Chondrocyte (in vitro differentiated cells): ENCODE measurements at regions not wholly inside any gene's neighbourhood (a gene's known extent, or its start where the extent isn't known, plus 50 kb on each side); places are given as distances from the start of the nearest gene placed in this dataset.

Source experiments
- DNase-seq: peaks from one replicate; pipeline ENCODE4 v3.0.0; 2021; ENCODE audit warnings: mixed read lengths, low spot score
- H3K27ac Mint-ChIP-seq: one replicate; pipeline ENCODE4 v1.8.0; 2021; ENCODE audit warnings: mild to moderate bottlenecking, moderate library complexity, mixed read lengths; ENCODE audit not compliant: unreplicated experiment
- H3K27me3 Mint-ChIP-seq: 2 replicates; pipeline ENCODE4 v1.8.0; 2021; ENCODE audit warnings: low read depth, mixed read lengths
- H3K36me3 Mint-ChIP-seq: 2 replicates; pipeline ENCODE4 v1.8.0; 2021; ENCODE audit warnings: low read depth, mixed read lengths
- H3K4me1 Mint-ChIP-seq: 2 replicates; pipeline ENCODE4 v1.8.0; 2021; ENCODE audit warnings: low read depth, mild to moderate bottlenecking, mixed read lengths
- H3K4me3 Mint-ChIP-seq: one replicate; pipeline ENCODE4 v1.8.0; 2021; ENCODE audit warnings: mild to moderate bottlenecking, moderate library complexity, mixed read lengths; ENCODE audit not compliant: unreplicated experiment
- H3K9me3 Mint-ChIP-seq: 2 replicates; pipeline ENCODE4 v1.8.0; 2021; ENCODE audit warnings: low read depth, mixed read lengths
- CTCF ChIP-seq: fragments of 200-600 bp; sonication (generic); IDR thresholded peaks from 2 replicates; pipeline ENCODE4 v1.5.0; 2021; ENCODE audit warnings: antibody characterized with exemption, mild to moderate bottlenecking, moderate library complexity

- peaks cover 40% of the 10 kb centered on the region for H3K27me3 Mint-ChIP-seq
- H3K9me3 Mint-ChIP-seq, result peaks cover 11% of the 10 kb centered on the region
- no peaks in the 10 kb centered on the region for H3K4me1 Mint-ChIP-seq
- H3K4me3 Mint-ChIP-seq, result no peak overlapping the region
- peaks cover 2% of the 10 kb centered on the region for H3K36me3 Mint-ChIP-seq
- no peak overlapping the region for H3K27ac Mint-ChIP-seq
- no peak for DNase-seq
- no peak for TF ChIP-seq CTCF
These were observed 99.1 kb upstream of the SLC6A11 start for GRCh38 chr3:10716964-10717363.

DNA sequence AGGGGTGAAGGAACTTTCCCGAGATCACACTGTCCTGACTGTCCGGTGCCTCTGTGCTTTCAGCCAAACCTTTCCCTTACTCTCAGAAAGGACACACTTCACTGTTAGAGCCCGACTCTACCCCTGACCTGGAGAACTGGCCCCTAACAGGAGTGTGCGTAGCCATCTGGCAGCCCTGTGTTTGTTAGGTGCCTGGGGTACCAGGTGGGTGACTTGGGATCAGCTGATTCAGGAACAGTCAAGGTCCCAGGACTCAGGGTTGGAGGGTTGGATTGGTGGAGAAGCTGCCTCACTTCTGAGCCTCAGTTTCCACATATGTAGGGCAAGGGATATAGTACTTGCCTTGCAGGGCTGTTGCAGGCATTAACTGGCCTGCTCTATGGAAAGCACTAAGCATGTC lies 98.3 kb upstream of the SLC6A11 start:
- Mint-ChIP-seq H3K4me1 (no peaks in the 10 kb centered on the region), H3K27me3 (peaks cover 36% of the 10 kb centered on the region), H3K4me3 (no peak overlapping the region), H3K9me3 (peaks cover 11% of the 10 kb centered on the region), H3K36me3 (peaks cover 2% of the 10 kb centered on the region), H3K27ac (no peak overlapping the region)
- DNase-seq, result no peak
- no peak for TF ChIP-seq CTCF

GRCh38 chr3:10721101-10721500 lies 94.9 kb upstream of the SLC6A11 start:
- no peak for DNase-seq
- Mint-ChIP-seq H3K9me3 (peaks cover 3% of the 10 kb centered on the region), H3K36me3 (no peaks in the 10 kb centered on the region), H3K4me3 (no peak overlapping the region), H3K27me3 (peaks cover 31% of the 10 kb centered on the region), H3K27ac (no peak overlapping the region), H3K4me1 (no peaks in the 10 kb centered on the region)
- no peak for TF ChIP-seq CTCF

DNA sequence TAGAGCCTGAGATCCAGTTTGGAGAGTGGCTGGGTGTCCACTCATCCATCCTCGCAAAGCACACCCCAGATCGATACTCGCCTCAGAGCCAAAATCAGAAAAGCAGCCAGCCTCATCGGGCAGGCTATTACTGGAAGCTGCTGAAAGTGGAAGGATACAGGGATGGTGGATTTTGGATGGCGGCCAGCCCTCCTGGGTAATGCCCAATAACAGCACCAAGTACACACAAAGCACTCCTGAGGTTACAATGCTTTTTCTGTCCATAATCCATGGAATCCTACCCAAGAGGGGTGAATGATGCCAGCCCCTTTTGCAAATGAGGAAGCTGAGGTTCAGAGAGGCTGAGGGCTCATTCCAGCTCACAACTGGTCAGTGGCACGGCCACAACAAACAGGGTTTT lies 93.1 kb upstream of the SLC6A11 start:
- no peak for DNase-seq

GRCh38 chr3:10723991-10724390 lies 92.0 kb upstream of the SLC6A11 start:
- no peaks in the 10 kb centered on the region for H3K4me1 Mint-ChIP-seq
- peaks cover 43% of the 10 kb centered on the region for H3K27me3 Mint-ChIP-seq

More for the DNA sequence above, 93.1 kb upstream of the SLC6A11 start:
- Mint-ChIP-seq H3K4me1 (no peaks in the 10 kb centered on the region), H3K9me3 (no peaks in the 10 kb centered on the region), H3K27me3 (peaks cover 39% of the 10 kb centered on the region), H3K4me3 (no peak overlapping the region), H3K36me3 (no peaks in the 10 kb centered on the region), H3K27ac (no peak overlapping the region)
- no peak for TF ChIP-seq CTCF

More at GRCh38 chr3:10723991-10724390, 92.0 kb upstream of the SLC6A11 start:
- no peak overlapping the region for H3K4me3 Mint-ChIP-seq
- no peaks in the 10 kb centered on the region for H3K36me3 Mint-ChIP-seq
- H3K9me3 Mint-ChIP-seq, result peaks cover 1% of the 10 kb centered on the region
- no peak for DNase-seq
- no peak for TF ChIP-seq CTCF
- no peak overlapping the region for H3K27ac Mint-ChIP-seq
